ENCODE measurements at regions not wholly inside any gene's neighbourhood (a gene's known extent, or its start where the extent isn't known, plus 50 kb on each side); places are given as distances from the start of the nearest gene placed in this dataset.

DNA sequence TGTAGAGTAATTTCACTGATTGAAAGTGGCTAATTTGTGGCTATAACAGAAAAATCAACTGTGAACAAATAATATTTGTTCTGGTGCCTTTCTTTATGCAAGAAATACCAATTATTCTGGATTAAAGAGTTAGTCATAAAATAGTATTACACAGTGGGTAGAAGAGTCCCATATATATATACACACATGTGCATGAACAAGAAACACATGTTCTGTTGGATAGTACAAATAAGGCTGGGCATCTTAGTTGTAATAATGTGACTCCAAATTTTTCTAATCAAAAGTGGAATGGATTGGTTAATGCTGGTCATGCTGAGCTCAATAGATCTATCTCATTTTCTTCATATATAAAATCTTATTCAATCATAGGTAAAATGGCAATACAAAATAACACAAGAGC is 179.4 kb downstream of the OGFRL1 start:
- TF ChIP-seq, protein P1, sequence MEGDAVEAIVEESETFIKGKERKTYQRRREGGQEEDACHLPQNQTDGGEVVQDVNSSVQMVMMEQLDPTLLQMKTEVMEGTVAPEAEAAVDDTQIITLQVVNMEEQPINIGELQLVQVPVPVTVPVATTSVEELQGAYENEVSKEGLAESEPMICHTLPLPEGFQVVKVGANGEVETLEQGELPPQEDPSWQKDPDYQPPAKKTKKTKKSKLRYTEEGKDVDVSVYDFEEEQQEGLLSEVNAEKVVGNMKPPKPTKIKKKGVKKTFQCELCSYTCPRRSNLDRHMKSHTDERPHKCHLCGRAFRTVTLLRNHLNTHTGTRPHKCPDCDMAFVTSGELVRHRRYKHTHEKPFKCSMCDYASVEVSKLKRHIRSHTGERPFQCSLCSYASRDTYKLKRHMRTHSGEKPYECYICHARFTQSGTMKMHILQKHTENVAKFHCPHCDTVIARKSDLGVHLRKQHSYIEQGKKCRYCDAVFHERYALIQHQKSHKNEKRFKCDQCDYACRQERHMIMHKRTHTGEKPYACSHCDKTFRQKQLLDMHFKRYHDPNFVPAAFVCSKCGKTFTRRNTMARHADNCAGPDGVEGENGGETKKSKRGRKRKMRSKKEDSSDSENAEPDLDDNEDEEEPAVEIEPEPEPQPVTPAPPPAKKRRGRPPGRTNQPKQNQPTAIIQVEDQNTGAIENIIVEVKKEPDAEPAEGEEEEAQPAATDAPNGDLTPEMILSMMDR (IDR thresholded peaks at IDR 0.05; ENCODE audit: low read depth, low read length, missing input control), result no peak
- TF ChIP-seq YY1 (IDR thresholded peaks at IDR 0.05) (no peak), TAF1 (conservative IDR thresholded peaks at IDR 0.05) (no peak), EGR1 (IDR thresholded peaks at IDR 0.05; ENCODE audit: low read depth in 2 of 2) (no peak), RAD21 (IDR thresholded peaks at IDR 0.05) (no peak), NR2F2 (IDR thresholded peaks at IDR 0.05) (no peak), RXRA (IDR thresholded peaks at IDR 0.05) (no peak)
- TF ChIP-seq, protein P2, sequence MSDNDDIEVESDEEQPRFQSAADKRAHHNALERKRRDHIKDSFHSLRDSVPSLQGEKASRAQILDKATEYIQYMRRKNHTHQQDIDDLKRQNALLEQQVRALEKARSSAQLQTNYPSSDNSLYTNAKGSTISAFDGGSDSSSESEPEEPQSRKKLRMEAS (IDR thresholded peaks at IDR 0.05), result no peak

Measured in liver (tissue), 3 donors.